GM18858 (cell line): ENCODE measurements at regions not wholly inside any gene's neighbourhood (a gene's known extent, or its start where the extent isn't known, plus 50 kb on each side); places are given as distances from the start of the nearest gene placed in this dataset.
"Not testable (repeated sequence)": the region's sequence is repeated elsewhere in the genome, so short reads cannot be mapped to it uniquely, and the experiment has no call there.

Source experiments
- ATAC-seq: cut with Tn5 transposase; IDR thresholded peaks from one replicate; pipeline ENCODE4 v1.9.1; 2021; ENCODE audit not compliant: unreplicated experiment

GRCh38 chr4:67412153-67412712 is 133.1 kb downstream of the CENPC start:
- not testable (repeated sequence) for ATAC-seq

- no peak for ATAC-seq
These were observed 142.0 kb downstream of the CENPC start for GRCh38 chr4:67403342-67403741.

DNA sequence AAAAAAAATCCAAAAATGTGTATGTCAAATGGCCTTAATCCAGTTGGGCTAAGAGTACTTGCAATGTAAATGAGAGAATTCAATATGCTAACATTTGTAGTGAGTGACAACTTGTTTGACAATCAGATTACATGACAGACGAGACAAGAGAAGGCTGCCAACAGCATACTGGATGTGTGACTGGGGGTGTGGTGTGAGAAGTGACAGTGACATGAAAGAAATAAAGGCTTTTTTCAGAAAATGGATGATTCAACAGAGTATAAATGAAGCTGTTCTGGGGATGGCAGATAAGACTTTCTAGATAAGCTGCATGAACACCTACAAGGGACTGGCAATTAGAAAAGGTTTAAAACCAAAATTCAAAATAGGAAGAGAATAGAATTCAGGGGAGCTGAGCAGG is 143.4 kb downstream of the CENPC start:
- ATAC-seq, result no peak

DNA sequence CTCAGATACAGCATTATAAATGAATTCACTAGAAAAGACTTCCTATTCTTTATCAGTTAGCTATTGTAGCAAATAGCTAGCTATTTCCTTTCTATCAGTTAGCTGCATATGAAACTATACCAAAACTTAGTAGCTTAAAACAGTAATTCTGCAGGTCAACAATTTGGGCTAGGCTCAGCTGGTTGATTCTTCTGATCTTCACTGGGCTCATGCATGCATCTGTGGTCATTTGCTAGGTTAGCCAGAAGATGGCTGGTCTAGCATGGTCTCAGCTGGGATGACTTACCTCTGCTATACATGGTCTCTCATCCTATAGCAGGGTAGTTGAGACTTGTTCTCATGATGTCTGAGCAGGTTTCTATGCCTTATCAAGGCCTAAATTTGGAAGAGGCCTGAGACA is 147.4 kb downstream of the CENPC start:
- ATAC-seq, result no peak

DNA sequence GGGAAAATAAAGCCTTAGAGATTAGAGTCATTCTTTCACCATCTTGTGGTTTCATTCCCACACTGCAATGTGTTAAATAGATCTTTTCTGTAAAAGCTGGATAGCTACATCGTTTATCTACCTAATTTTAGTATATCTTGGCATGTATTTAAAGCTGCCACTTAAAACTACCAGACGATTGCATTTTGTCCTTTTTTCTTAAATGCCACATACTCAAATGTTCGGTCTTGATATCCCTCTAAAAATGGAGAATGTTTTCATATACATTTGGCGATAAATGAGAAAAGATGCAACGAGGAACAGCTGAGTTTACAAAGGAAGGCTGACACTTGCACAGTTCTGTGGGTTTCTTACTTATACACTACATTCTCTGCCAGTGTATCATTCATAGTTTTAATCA is 148.3 kb downstream of the CENPC start:
- ATAC-seq, result no peak

DNA sequence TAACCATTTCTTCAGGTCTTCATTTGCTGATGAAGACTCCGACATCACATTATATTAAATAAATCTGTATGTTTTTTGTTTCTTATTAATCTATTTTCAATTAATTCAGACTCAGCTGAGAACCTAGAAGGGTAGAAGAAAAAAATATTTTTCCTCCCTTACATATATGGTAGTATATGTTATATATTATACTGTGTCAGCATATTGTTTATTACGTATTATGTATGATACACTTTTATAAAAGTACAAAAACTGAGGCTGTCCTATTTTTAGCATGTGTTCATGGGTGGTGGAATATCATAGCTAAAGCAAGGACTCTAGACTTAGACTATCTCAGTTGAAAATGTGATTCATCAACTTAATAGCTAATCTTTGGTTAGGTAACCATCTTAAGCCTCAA is 149.3 kb downstream of the CENPC start:
- ATAC-seq, result no peak

DNA sequence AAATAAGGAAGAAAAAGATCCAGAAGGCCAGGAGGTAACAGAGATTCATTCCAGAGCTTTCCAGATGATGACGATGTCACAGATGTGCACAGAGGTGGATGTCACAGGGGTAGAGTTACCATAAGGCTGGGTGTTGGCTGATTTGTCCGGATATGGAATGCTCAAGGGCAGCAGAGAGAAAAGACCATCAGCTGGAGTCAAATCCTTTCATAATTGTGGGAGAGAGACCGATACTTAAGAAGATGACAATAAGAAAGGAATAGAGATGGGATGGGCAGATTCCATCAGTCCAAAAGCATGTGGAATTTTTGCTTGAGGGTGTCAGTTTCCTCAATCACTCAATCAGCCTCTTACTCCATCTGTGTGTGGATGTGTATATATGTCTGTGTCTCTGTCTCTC is 150.4 kb downstream of the CENPC start:
- no peak for ATAC-seq

DNA sequence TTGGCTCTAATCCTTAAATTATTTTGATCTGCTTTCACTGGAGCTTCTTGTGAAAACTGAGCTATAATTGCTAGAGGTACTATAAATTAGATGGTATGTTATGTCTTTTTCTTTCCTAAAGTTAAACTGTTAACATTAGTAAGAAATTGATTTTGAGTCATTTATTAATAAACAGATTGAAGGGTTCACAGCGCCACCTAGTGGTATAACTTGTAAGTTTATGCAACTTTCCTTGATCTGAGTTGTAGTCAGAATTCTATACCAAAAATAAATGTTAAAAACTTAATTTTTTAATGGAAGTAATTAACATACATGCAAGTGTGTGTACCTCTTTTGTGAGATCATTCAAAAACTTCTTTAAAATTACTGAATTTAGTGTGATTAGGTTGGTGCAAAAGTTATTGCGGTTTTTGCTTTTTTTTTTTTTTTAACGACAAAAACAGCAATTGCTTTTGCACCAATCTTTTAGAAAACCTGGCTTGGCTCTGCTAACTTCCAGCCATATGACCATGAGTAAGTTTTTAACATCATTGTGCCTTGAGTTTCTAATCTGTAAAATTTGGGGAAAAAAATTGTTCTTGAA is 151.5 kb downstream of the CENPC start:
- ATAC-seq, result no peak

GRCh38 chr4:67393007-67393406 is 152.3 kb downstream of the CENPC start:
- no peak for ATAC-seq

GRCh38 chr4:67381406-67381804 is 163.9 kb downstream of the CENPC start:
- ATAC-seq, result not testable (repeated sequence)

DNA sequence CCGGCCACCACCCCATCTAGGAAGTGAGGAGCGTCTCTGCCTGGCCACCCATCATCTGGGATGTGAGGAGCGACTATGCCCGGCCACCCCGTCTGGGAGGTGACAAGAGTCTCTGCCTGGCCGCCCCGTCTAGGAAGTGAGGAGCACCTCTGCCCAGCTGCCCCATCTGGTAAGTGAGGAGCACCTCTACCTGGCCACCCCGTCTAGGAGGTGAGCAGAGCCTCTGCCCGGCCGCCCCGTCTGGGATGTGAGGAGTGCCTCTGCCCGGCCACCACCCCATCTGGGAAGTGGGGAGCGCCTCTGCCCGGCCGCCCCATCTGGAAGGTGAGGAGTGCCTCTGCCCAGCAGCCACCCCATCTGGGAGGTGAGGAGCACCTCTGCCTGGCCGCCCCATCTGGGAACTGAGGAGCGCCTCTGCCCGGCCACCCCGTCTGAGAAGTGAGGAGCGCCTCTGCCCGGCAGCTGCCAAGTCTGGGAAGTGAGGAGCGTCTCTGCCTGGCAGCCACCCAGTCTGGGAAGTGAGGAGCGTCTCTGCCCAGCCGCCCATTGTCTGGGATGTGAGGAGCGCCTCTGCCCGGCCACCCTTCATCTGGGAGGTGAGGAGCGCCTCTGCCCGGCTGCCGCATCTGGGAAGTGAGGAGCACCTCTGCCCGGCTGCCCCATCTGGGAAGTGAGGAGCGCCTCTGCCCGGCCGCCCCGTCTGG is 164.4 kb downstream of the CENPC start:
- ATAC-seq, result not testable (repeated sequence)

GRCh38 chr4:67380154-67380553 is 165.1 kb downstream of the CENPC start:
- no peak for ATAC-seq

GRCh38 chr4:67375291-67375690 is 170.0 kb downstream of the CENPC start:
- no peak for ATAC-seq

- no peak for ATAC-seq
These were observed 173.7 kb downstream of the CENPC start for GRCh38 chr4:67371615-67372014.

- ATAC-seq, result no peak
These were observed 178.9 kb downstream of the CENPC start for GRCh38 chr4:67366311-67366861.

GRCh38 chr4:67365661-67366245 is 179.6 kb downstream of the CENPC start:
- no peak for ATAC-seq

DNA sequence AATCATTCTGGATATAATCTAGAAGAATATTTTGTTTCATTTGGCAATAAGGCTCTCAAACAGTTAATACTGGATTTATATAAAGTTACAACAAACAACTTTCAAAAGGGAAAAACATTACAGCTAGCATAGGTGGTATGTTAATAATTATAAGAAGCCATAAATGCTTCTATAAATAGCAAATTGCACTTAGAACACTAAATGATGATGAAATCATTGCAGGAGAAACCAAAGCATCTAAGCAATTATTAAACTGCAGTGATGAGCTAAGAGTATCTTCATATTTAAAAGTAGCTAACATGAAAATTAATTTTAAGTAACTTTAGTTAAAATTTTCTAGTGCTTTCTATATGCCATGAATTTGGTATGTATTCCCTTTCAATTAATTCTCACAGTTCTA is 189.5 kb downstream of the CENPC start:
- ATAC-seq, result no peak

- ATAC-seq, result no peak
These were observed 198.6 kb downstream of the CENPC start for GRCh38 chr4:67346654-67347053.

DNA sequence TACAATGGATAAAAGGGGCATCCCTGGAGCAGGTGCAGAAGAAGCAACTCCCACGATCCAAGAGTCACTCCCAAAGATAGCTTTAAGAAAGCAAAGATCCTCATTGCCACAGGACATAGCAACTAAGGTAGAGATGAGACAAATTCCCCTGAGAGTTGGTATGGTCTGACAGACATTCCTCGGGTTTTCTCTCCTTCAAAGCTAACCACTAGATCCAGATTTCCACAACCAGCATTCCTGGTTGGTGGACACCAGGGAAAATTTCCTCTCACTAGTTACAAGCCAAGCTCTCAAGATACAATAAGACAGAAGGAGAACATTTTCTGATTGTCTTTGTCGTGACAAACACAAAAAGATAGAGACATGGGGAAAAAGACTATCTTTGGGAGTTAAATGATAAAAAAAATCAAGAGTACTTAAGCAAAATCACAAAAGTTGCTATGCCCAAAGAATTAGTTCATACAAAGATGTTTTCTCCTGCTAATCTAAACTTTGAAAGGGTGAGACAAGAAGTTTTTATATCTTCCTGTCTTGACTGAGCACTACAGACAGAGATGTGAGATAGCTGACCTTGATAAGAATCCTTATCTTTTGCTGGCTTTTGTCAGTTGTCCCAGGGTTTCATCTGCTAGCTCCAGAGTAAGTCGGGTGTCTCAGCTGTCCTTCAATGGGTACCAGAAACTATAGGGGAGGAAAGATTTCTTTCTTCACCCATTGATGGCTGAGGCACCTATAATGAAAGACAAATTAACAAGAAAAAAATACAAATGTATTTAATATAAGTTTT is 200.5 kb downstream of the CENPC start:
- ATAC-seq, result no peak

GRCh38 chr4:67343199-67343598 is 202.1 kb downstream of the CENPC start:
- ATAC-seq, result no peak

GRCh38 chr4:67342291-67342690 is 203.0 kb downstream of the CENPC start:
- no peak for ATAC-seq
